NCI-H526 (cell line): ENCODE measurements at regions not wholly inside any gene's neighbourhood (a gene's known extent, or its start where the extent isn't known, plus 50 kb on each side); places are given as distances from the start of the nearest gene placed in this dataset.

ENCODE experiments used
- DNase-seq, 2 experiments: peaks; one replicate each; lab custom pipeline; 2025; lab: John Stamatoyannopoulos, UW

DNA sequence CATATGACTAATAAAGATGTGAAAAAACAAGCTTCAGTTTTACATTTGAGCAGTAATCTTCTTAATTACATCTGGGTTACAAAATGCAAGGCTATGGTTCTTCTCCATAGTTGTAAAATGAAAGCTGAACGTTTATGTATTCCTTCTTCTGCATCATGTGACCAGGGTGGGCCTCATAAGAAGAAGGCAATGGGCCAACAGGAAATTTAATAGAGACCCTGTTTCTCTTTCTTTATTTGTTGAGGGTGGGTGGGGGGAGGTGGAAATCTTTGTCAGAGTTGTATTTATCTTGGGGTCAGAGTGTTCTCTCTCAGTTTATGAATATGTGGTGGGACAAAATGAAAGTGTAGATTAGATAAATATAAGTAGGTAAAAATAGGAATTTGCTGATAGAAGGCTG lies 418.8 kb downstream of the TLE4 start:
- DNase-seq, result no peak

DNA sequence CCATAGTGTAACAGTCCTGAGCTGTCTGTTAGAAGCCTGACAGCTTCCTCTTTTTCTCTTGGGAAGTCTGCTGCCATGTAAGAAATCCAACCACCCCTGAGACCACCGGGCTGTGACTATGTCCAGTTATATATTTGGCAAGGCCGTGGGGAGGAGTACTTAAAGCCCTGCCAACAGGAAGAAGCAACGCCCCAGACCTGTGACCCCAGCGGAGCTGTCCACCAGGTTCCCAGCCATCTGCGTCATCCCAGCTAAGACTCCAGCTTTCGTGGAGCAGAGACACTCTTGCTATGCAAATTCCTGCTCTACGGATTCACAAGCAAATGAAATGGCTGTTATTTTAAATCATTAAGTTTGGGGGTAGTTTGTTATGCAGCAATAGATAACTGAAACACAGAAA lies 417.3 kb downstream of the TLE4 start:
- peak in 1 of 2 experiments; percentile 6 for DNase-seq

DNA sequence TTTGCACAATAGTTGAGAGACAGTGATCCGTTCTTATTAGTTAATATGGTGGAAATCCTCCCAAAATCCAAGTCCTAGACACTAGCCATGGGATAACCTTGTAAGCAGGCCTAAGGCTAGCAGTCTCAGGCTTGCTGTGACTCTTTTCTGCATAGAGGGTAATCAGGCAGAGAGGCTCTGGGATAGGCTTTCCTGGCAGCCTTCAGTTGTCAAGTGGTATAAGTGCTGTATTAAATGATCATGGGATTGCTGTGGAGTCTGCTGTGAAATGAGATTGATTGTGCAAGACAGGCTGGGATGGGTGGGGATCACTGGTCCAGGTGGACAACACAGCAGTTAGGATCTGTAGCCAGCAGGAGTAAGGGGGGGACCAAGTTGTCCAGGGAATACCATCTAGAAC lies 416.4 kb downstream of the TLE4 start:
- DNase-seq, result no peak

DNA sequence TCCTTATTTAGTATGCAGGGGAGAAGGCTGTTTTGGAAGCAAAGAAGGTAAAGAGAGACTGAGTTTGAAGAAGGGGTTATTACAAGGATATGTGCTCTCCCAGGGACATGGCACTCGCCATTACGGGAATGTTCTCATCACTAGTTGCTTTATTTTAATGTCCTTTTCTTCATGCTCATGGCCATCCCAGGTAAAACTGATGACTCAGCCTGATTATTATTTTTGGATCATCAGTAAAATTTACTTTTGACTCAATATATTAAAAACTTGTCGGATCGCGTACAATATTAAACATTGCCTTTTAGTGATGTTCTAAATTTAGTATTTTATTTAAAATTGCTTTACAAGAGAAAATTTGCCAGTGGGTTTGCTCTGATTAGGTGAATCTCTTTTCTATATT lies 414.7 kb downstream of the TLE4 start:
- no peak for DNase-seq

DNA sequence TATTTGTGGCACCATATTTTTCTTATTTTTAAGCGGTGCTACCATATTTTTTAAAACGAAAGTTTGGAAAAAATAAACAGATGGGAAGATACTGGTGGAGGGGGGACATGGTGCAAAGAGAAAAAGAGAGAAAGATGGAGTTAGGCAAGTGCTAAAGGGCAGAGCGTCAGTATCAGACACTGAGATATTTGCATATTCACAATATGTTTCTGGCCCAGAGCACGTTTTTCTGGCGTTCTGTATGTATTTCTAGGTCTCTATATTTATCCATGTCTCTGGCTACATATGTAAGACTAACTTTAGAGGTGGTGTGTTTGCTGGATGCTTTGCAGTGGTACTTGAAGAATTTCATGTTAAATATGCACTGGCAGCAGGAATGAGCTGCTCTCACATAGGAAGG lies 414.0 kb downstream of the TLE4 start:
- peak in 1 of 2 experiments; percentile 1 for DNase-seq

DNA sequence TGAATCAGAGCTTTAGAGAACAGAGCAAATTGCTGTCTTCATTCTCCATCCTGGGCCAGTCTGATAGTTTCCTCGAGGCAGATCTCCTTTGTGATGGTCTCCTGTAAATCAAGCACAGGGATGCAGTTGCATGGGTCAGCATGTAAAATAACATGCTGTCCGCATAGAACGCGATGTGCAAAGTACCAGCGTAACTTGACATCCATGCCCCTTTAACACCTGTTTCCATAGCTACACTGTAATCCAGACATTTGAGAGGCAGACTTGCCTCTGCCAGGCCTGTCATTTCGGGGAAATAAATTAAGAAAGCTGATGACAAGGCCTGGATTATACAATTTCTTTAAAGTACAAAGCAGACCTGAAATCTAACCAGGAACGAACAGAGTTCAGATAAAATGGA lies 413.5 kb downstream of the TLE4 start:
- DNase-seq, result no peak

DNA sequence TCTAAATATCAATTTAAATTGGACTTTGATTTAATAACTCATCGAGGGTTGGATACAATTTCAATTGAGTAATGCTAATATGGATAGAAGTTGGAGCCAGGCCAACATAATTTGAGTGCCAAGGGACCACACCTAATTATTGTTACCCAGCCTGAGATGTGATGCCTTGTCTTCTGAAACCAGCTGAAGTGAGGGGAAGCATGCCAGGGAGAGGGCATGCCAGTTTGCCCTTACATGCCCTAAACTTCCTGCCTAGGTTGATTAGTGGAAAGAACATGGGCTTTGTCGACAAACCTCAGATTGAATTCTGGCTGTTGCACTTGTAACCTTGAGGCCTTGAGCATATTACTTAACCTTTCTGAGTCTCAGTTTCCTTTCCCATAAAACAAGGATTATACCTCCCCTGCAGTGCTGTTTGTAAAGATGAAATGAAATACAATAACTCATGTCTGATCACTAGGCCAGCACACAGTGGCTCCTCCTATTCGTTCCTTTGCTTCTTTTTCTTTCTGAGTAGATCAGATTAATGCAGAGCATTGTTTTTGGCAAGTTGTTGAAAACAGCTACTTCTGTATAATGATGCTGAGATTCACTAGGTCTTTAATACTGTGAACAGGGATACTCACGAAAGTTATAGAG lies 412.8 kb downstream of the TLE4 start:
- peak in 1 of 2 experiments; percentile 23 for DNase-seq

DNA sequence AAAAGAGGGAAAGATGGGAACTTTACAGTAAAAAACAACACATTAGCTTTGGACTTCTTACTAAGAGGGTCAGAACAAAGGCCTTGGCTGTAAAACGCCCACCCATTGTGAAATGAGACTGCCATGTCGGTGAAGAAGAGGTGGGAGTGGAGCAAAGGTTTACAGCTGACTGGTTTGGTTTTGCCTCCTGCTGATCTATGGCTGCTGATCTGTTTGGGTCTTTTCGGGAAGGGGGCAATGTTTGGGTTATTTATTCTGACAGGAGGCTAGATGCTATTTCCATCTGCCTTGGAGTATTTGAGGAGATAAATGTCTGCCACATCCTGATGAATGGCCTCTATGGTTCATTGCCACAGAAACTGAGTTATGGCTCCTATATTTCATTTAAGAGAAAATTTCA lies 408.7 kb downstream of the TLE4 start:
- DNase-seq, result no peak

DNA sequence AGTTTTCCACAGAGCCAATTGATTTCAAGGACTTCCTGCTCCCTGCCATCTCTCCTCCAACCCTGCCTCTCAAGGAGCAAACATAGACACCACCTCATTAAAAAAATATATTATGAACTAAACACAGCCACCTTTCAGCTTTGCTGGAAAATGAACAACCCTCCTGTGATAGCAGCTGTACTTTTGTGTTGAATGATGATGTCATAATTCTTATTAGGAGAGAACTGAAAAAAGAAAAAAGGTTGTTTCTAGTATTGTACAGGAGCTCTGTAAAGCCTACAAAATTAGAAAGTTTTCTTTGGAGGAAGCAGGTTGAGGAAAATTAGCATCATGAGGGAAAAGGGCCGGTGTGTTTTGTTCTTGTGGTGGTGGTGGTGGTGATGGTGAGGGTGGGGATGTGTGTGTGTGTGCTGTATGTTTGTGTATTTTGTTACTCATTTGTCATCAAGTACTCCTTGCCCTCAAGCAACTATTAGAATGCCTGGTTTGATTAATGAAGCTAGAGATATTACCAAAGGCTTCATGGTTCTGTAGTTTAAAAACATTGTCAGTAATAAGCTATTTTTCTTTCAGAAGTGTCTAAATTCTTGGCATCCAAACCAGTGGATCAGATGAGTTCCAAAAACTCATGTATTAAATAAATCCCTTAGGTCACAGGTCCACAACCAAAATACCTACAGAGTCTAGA lies 405.9 kb downstream of the TLE4 start:
- no peak for DNase-seq

DNA sequence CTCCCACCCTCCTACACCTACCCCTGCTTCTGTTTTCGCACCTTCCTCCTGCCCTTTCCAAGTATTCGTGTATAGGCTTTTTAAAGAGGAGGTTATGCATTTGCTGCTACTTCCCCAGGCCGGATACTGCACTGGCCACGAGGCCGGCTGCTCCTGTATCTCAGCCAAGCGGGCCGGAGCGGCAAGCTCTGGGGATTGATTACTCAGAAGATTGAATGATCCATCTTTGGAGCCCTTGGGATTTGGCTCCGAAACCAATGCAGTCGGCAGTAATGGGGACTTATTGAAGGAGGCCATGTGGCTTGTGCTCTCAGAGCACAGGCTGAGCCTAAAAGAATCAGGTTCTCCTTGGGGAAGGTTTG lies 405.3 kb downstream of the TLE4 start:
- no peak for DNase-seq

DNA sequence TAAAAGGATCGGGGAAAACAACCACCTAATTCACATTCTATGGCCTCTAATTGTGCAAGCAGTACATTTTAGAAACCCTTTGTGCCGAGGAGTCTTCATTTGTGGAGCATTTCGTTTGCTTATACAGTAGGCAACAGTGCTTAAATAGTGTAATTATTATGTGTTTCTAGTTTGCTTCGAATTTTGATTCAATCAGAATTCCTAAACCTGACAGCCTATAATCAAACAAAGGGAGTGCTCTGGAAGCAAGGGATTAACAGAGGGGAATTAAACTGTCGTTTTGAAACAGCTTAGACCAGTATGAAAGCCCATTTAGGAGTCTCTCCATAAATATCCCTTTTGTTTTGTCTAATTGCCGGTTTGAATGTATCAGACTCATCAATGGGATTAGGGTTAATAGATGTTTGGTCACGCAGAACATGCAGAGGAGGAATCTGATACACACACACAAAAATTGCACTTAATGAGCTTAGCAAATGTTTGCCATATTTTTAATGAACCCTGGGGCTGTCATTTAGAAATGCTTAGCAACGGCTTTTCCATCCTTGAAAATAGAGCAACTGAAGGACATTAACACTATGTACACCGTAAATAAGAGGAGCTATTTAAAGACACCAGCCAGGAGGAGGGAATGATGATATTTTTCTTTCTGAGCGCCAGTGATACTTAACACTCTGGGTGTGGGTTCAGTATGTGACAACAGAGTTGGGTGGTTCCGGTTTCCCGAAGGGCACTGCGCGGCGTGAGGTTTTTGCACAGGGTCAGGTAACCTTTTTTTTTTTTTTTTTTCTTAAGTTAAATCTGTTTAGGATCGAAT lies 404.7 kb downstream of the TLE4 start:
- peak; percentile 51 to 58 for DNase-seq

DNA sequence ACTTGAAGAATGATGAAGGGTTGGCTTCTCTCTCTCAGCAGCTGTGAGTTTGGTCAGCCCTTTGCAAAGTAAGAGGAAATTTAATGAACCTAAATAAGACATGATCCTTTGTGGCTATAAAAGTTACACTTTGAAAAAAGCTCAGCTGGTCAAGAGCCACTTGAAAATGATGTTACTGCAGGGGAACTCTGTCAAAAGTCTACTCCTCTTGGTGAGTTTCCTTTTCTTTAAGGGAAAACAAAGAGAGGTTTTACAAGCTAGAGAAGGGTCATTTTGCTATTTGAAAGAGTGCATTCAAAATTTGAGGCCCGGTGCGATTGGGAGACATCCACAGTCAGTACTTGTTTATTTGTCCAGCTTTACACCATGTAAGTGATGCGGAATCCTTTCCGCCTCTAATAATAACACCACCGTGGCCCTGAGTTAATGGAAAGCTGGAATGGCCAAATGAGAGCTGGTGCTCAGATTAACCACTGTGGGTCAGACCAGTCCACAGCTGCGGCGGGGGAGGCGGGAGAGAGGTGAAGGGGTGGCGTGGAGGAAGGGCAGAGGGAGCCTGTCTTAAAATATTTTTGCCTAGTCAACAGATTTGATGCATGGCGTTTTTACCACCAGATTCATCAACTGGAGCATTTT lies 404.0 kb downstream of the TLE4 start:
- DNase-seq, result no peak

DNA sequence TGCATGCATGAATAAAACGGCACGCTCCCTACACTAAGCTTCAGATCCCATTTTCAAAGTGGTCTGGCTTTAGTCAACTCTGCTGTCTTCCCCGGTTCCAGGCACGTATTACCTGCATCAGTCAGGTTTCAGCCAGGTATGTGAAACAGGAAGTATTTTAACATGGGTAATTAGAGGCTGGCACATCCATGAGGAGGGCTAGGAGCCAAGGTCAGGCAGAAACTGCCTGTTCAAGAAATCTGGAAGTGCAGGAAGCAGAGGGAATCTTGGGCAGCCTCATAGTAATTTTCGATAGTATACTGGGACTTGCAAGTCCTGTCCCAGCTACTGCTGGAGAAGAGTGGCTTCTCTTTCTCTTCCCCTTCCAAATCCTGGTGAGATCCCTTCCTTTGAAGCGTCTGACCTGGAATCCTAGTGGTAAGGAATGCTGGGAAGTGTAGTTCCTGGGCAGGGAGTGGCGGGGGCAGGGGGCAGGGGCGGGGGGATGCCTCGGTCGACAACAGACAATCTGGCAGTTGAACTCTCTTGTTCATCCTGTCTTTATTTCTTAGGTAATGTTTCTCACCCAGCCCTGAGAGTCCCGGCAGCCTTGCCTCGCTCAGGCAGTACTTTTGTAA lies 403.1 kb downstream of the TLE4 start:
- DNase-seq, result no peak

DNA sequence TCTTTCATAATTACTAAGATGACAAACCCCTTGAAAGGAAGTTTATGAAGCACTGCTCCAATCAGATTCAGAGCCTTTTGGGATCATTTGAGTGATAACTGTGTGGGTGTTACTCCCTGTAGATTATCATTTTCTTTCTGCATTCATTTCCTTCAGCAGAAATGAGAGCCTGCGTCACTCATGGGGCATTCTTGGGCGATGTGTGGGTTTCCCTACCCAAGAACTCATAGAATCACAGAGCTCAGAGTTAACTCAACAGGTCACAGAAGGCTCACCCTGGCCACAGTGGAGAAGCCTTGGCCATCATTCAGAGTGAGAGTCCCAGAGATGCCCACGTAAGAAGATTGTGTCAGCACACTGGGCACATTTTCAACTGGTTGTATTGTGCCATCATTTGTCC lies 401.9 kb downstream of the TLE4 start:
- DNase-seq, result no peak

DNA sequence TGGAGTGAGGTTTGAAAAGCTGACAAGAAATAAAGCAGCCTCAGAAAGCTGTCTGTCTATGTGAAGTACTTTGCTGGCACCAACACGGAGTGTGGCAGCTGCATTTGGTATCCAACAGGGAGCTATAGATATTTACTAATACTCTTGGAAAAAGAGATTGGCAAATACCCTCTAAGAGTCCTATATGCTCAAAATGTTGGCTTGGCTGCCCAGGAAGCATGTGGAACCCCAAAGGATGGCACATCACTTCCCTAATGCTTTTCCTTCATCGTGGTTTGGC lies 398.3 kb downstream of the TLE4 start:
- DNase-seq, result no peak

DNA sequence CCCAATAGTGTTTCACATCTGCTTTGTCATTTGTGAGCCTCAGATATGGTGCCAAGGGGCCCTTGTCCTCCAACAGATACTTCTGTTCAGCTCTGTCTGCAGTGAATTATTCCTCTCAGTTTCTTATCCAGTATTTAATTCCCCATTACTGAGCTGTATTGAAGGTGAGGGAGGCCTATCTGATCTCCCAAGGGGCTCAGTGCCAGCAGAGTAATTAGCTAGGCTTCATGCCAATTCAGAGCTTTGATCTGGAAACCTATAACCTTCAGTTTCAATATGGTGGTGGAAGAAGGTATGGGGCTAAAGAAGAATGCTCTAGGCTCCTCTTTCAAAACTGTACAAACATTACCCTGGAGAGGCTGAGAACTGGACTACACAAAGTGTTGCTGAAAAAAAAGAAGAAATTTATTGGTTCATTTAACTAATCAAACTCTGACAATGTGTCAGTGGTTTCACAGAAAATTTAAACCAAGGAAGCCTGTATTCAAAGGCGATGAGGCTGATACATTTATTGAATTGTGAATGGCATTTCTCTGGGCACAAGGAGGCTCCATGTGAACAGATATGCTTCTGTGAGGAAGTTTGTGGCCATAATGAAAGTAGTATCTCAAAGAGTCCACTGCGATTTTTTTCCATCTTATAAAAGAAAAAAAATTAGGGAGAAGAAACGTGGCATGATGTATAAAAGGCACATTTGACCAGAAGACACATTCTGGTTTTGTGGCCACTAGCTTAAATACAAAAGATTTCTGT lies 397.8 kb downstream of the TLE4 start:
- DNase-seq, result no peak

DNA sequence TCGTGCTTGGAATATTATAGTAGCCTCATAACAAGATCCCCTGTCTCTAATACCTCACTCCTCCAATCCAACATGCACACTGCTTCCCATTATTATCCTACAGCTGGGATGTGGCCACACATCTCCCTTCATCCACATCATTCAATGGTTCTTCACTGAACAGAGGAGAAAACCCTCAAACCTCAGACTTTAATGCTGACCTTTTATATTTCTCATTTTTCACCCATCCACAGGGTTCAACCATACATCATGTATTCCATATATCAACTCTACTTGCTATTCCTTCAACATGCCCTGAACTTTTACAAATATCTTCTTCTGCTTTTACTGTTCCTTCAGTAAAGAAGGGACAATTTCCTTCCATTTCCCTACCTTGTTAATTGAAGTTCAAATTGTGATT lies 396.8 kb downstream of the TLE4 start:
- DNase-seq, result no peak

DNA sequence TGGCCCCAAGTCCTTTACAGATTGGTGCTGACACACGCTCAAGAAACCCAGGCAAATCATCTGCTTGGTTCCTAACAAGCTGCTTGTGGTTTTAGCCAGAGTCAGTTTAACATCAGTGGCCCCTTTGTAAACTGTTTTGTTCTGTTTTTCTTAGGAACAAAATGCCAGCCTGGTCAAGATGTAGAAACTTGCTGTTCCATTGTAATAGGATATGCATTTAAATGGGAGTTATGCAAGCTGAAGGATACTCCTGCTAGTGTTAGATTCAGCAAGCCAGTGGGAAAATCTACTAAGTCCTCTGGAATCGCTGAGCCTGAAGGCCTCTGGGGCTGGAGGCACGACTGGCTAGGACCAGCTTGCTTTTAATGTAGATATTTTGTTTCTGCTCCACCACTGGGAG lies 391.1 kb downstream of the TLE4 start:
- DNase-seq, result no peak

DNA sequence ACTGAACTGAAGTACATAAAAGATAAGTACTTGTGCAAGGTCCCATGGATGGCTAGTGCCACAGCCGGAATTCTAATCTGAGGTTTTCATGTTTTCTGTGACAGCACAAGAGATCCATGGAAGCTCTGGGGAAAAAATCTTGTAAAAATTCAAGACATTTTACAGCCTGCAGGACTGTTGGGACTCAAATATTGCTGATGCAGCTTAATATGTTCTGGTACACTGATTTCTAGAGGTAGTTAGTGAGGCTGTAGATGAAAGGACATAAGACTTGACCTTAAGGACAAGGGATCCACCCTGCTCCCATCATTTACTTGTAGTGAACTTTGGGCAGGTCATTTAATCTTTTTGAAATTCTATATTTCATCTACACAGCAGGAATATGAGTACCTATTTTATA lies 390.4 kb downstream of the TLE4 start:
- DNase-seq, result no peak

DNA sequence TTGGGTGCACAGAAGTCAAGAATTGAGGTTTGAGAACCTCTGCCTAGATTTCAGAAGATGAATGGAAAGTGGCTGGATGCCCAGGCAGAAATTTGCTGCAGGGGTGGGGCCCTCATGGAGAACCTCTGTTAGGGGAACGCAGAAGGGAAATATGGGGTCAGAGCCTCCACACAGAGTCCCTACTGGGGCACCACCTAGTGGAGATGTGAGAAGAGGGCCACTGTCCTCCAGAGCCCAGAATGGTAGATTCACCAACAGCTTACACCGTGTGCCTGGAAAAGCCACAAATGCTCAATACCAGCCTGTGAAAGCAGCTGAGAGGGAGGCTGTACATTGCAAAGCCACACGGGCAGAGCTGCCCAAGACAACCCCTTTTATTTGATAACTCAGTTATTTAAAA lies 383.5 kb downstream of the TLE4 start:
- DNase-seq, result no peak

DNA sequence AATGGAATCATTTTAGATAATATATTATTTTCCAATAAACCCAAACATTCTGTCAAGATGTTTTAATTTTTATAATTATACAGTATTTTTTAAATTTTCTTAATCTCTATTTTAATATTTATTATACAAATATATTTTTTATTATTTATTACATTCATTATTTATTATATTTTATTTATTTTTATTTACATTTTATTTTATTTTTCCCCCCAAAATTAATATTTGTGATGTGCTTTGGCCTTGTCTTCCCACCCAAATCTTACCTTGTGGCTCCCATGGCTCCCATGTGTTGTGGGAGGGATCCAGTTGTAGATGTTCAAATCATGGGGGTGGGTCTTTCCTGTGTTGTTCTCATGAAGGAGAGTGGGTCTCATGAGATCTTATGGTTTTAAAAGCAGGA lies 382.1 kb downstream of the TLE4 start:
- DNase-seq, result no peak

DNA sequence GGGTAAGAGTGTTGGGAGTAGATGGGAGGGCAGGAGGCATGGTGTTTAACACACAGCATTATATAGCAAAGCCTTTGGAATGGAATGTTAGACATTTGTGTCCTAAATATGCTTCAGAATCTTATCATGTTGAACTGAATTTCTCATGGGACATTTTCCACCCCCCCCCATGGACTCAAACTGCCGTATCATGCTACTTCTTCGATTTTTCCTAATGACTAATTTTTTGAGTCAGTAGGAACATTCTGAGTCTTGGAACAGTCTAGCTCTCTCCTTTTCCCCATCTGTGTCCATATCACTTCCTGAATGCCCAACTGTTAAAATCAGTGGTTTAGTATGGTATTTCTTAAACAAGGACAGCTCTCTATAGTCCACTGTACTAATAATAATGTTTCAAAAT lies 380.6 kb downstream of the TLE4 start:
- DNase-seq, result no peak
